Uterus (tissue), 3 donors: ENCODE measurements at regions not wholly inside any gene's neighbourhood (a gene's known extent, or its start where the extent isn't known, plus 50 kb on each side); places are given as distances from the start of the nearest gene placed in this dataset.
"Not testable (repeated sequence)": the region's sequence is repeated elsewhere in the genome, so short reads cannot be mapped to it uniquely, and the experiment has no call there.

Experiments
- DNase-seq, 2 donors: peaks; one replicate each; pipeline ENCODE4 v3.0.0-alpha.2; 2019 to 2020
- H3K27ac ChIP-seq, 2 donors: fragments of 200-600 bp; sonication (generic); 1 replicate in 1 of 2; 2 replicates in 1 of 2; pipeline ENCODE4 v1.5.1; 2016 to 2018
- H3K27me3 ChIP-seq, 2 donors: fragments of 200-600 bp; sonication (generic); one replicate each; pipeline ENCODE4 v1.5.1; 2018 to 2019; ENCODE audit warnings: control low read depth in 1 of 2
- H3K36me3 ChIP-seq, 2 donors: fragments of 200-600 bp; sonication (generic); one replicate each; pipeline ENCODE4 v1.5.1; 2019; ENCODE audit warnings: control low read depth in 1 of 2
- H3K4me1 ChIP-seq, 2 donors: fragments of 200-600 bp; sonication (generic); one replicate each; pipeline ENCODE4 v1.5.1; 2018 to 2019; ENCODE audit warnings: control low read depth in 1 of 2
- H3K4me3 ChIP-seq, 2 donors: fragments of 200-600 bp; sonication (generic); 1 replicate in 1 of 2; 2 replicates in 1 of 2; pipeline ENCODE4 v1.5.1; 2018 to 2019; ENCODE audit warnings: mild to moderate bottlenecking in 1 of 2
- H3K9me3 ChIP-seq, 2 donors: fragments of 200-600 bp; sonication (generic); one replicate each; pipeline ENCODE4 v1.5.1; 2019; ENCODE audit warnings: control low read depth in 1 of 2
- CTCF ChIP-seq, 4 experiments: fragments of 200-600 bp in 2 of 4; fragments of 450-650 bp in 2 of 4; sonication (generic) in 2 of 4; IDR thresholded peaks; one replicate each; pipeline ENCODE4 v1.5.1; 2016 to 2019; ENCODE audit warnings: antibody characterized with exemption in 4 of 4, mild to moderate bottlenecking in 2 of 4, moderate library complexity in 1 of 4
- POLR2A ChIP-seq, 2 donors: fragments of 450-650 bp; IDR thresholded peaks; one replicate each; pipeline ENCODE4 v1.6.1; 2016; ENCODE audit warnings: antibody characterized with exemption in 2 of 2, mild to moderate bottlenecking in 1 of 2, moderate library complexity in 1 of 2
- intact Hi-C: fragments of 100-400 bp; cut with DNase I; formaldehyde crosslinking; loops from one replicate; pipeline ENCODE4 v1.15.1; 2023; ENCODE audit warnings: low total_unique reads
- donor health status: DM: yes; HTN: yes; CAD: no.

- H3K36me3 ChIP-seq: no peaks in the 10 kb centered on the region
- H3K9me3 ChIP-seq: no peaks in the 10 kb centered on the region
- no peak overlapping the region for H3K4me3 ChIP-seq
- no peak overlapping the region for H3K27ac ChIP-seq
- no peaks in the 10 kb centered on the region for H3K27me3 ChIP-seq
- TF ChIP-seq CTCF (IDR thresholded peaks at IDR 0.05) (no peak), POLR2A (IDR thresholded peaks at IDR 0.05) (no peak)
- H3K4me1 ChIP-seq: no peaks in the 10 kb centered on the region
- intact Hi-C loops: no loop called here
- DNase-seq: no peak
Measured at GRCh38 chr5:155564541-155564940, 551.0 kb downstream of the KIF4B start.

GRCh38 chr5:155575861-155576260, 562.3 kb downstream of the KIF4B start:
- H3K36me3 ChIP-seq: no peaks in the 10 kb centered on the region
- H3K27ac ChIP-seq: no peak overlapping the region
- TF ChIP-seq POLR2A (IDR thresholded peaks at IDR 0.05) (no peak), CTCF (IDR thresholded peaks at IDR 0.05) (no peak)
- H3K27me3 ChIP-seq: no peaks in the 10 kb centered on the region
- intact Hi-C loops: no loop called here
- H3K9me3 ChIP-seq: no peaks in the 10 kb centered on the region
- no peak overlapping the region for H3K4me3 ChIP-seq
- no peaks in the 10 kb centered on the region for H3K4me1 ChIP-seq
- no peak for DNase-seq

GRCh38 chr5:155586808-155587207, 573.3 kb downstream of the KIF4B start:
- H3K36me3 ChIP-seq, H3K4me3 ChIP-seq, H3K4me1 ChIP-seq, H3K27me3 ChIP-seq, H3K9me3 ChIP-seq, DNase-seq, H3K27ac ChIP-seq, intact Hi-C loops: not testable (repeated sequence)

GRCh38 chr5:155587458-155587857, 573.9 kb downstream of the KIF4B start:
- H3K27ac ChIP-seq: no peak overlapping the region
- TF ChIP-seq CTCF (IDR thresholded peaks at IDR 0.05) (no peak), POLR2A (IDR thresholded peaks at IDR 0.05) (no peak)
- H3K36me3 ChIP-seq: no peaks in the 10 kb centered on the region
- no peaks in the 10 kb centered on the region for H3K4me1 ChIP-seq
- no peak for DNase-seq
- H3K9me3 ChIP-seq: no peaks in the 10 kb centered on the region
- no peak overlapping the region for H3K4me3 ChIP-seq
- H3K27me3 ChIP-seq: no peaks in the 10 kb centered on the region
- intact Hi-C loops: no loop called here

GRCh38 chr5:155591273-155591672, 577.7 kb downstream of the KIF4B start:
- no peak for TF ChIP-seq POLR2A (IDR thresholded peaks at IDR 0.05)
- TF ChIP-seq CTCF (IDR thresholded peaks at IDR 0.05): no peak
- no peaks in the 10 kb centered on the region for H3K9me3 ChIP-seq
- no peak for DNase-seq
- H3K4me1 ChIP-seq: no peaks in the 10 kb centered on the region
- intact Hi-C loops: no loop called here
- no peak overlapping the region for H3K27ac ChIP-seq
- no peak overlapping the region for H3K4me3 ChIP-seq
- no peaks in the 10 kb centered on the region for H3K36me3 ChIP-seq
- H3K27me3 ChIP-seq: no peaks in the 10 kb centered on the region

- H3K27me3 ChIP-seq: no peaks in the 10 kb centered on the region
- no peak overlapping the region for H3K27ac ChIP-seq
- no peak for DNase-seq
- intact Hi-C loops: no loop called here
- no peaks in the 10 kb centered on the region for H3K9me3 ChIP-seq
- no peak overlapping the region for H3K4me3 ChIP-seq
- no peak for TF ChIP-seq CTCF (IDR thresholded peaks at IDR 0.05)
- no peak for TF ChIP-seq POLR2A (IDR thresholded peaks at IDR 0.05)
- no peaks in the 10 kb centered on the region for H3K36me3 ChIP-seq
- H3K4me1 ChIP-seq: no peaks in the 10 kb centered on the region
Measured at GRCh38 chr5:155594270-155594669, 580.7 kb downstream of the KIF4B start.
